Retinal pigment epithelial cell (primary cell): ENCODE measurements at regions not wholly inside any gene's neighbourhood (a gene's known extent, or its start where the extent isn't known, plus 50 kb on each side); places are given as distances from the start of the nearest gene placed in this dataset.

ENCODE experiments used
- DNase-seq: peaks from one replicate; pipeline ENCODE4 v3.0.0-alpha.2; 2010; ENCODE audit warnings: low read depth
- H3K4me3 ChIP-seq: 2 replicates; pipeline ENCODE4 v1.5.1; 2011; ENCODE audit warnings: mild to moderate bottlenecking, low read length, control low read depth, moderate library complexity
- TF ChIP-seq, protein P1 (sequence below): conservative IDR thresholded peaks from 2 replicates; pipeline ENCODE4 v1.5.1; 2011; ENCODE audit warnings: low read depth, low read length, control low read depth, inconsistent platforms

DNA sequence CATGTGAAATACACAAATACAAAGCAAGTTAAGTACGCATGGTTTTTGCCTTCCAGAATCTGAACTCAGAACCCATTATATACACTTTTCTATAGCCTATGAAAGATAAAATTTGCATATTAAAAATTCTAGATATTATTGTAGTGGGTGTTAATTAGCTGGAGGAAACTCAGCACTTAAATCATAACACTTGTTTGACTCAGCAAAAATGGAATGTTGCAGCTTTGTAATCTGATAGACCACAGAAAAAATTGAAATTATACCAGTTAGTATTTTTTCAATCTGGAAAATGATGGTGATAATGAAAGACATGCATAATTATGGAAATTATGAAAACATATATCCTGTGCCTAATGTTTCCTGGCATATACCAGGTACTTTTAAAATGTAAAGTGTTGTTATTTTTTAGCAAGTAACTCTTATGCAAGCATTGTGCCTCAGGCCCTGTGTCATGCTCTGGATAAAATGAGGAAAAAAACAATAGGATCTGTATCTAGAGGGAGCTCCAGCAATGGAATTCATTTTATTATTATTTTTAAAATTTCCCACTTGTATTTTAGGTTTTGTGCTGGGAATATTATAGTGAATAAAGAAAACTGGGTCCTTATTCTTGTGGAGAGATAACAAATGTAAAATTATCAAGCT lies 490.4 kb upstream of the SEMA3A start:
- no peak overlapping the region for H3K4me3 ChIP-seq
- no peak for DNase-seq
- TF ChIP-seq, protein P1, sequence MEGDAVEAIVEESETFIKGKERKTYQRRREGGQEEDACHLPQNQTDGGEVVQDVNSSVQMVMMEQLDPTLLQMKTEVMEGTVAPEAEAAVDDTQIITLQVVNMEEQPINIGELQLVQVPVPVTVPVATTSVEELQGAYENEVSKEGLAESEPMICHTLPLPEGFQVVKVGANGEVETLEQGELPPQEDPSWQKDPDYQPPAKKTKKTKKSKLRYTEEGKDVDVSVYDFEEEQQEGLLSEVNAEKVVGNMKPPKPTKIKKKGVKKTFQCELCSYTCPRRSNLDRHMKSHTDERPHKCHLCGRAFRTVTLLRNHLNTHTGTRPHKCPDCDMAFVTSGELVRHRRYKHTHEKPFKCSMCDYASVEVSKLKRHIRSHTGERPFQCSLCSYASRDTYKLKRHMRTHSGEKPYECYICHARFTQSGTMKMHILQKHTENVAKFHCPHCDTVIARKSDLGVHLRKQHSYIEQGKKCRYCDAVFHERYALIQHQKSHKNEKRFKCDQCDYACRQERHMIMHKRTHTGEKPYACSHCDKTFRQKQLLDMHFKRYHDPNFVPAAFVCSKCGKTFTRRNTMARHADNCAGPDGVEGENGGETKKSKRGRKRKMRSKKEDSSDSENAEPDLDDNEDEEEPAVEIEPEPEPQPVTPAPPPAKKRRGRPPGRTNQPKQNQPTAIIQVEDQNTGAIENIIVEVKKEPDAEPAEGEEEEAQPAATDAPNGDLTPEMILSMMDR = no peak

DNA sequence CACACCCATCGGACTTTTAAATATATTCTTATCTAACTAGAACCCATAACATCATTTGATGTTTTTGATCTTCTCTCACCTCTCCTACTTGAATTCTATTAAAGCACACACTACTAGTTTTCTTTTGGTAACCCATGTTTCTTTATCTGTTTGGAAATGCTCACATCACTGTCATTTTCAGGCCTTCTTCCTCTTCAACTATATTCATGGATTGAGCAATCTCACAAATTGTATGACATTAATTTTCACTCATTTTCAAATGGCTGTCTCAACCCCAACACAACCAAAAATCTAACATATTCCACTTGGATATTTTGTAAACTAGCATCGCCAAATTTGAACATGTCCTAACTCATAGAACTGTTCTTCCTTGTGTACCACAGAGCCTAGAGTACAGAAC lies 488.0 kb upstream of the SEMA3A start:
- DNase-seq = no peak
- no peak overlapping the region for H3K4me3 ChIP-seq
- TF ChIP-seq, protein P1 = no peak

DNA sequence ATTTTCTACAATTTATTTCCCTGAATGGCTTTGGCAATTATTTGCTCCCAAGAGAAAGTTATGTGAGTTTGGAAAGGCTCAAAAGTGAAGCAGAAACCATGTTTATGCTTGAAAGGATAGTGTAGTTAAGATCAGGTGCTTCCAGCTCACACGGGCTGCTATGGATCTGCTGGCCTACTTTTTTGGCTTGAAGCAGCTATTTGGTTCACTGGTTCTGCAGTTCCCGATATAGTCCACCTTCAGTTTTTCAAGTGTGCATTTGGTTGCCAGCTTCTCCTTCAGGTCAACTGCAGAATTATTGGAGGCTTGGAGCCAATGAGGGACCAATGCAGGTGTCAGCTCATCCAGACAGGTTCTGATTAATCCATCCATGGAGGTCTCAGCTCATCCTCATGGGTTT lies 484.3 kb upstream of the SEMA3A start:
- DNase-seq = no peak
- H3K4me3 ChIP-seq = no peak overlapping the region
- TF ChIP-seq, protein P1 = no peak

- TF ChIP-seq, protein P1 = no peak
- no peak overlapping the region for H3K4me3 ChIP-seq
- DNase-seq = no peak
Measured at GRCh38 chr7:84677117-84677732, 482.6 kb upstream of the SEMA3A start.

DNA sequence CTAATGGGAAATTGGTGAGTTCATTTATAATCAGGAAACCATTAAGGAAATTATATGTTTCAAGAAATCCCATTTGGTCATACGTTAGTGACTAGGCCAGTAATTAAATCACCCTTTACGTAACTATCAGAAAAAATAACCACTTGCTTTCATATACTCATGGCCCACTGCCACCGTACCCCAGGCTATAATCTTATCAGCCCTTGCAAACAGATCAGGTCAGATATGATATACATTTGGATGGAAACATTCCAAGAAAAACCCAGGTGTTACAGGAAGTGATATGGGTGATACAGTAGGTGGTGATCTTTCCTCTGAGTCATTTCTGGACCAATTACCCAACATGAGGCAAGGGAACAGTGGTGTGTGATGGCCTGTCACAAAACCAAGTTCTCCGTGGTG lies 481.0 kb upstream of the SEMA3A start:
- TF ChIP-seq, protein P1 = no peak

GRCh38 chr7:84674236-84674913 lies 479.8 kb upstream of the SEMA3A start:
- TF ChIP-seq, protein P1 = no peak
- no peak for DNase-seq
- no peak overlapping the region for H3K4me3 ChIP-seq

More for the DNA sequence above, 481.0 kb upstream of the SEMA3A start:
- DNase-seq = no peak
- H3K4me3 ChIP-seq = no peak overlapping the region
